Smooth muscle cell of the brain vasculature (primary cell): ENCODE measurements at regions not wholly inside any gene's neighbourhood (a gene's known extent, or its start where the extent isn't known, plus 50 kb on each side); places are given as distances from the start of the nearest gene placed in this dataset.

Experiments
- DNase-seq: peaks from one replicate; pipeline ENCODE4 v3.0.0-alpha.2; 2012; ENCODE audit warnings: low read depth, low spot score

DNA sequence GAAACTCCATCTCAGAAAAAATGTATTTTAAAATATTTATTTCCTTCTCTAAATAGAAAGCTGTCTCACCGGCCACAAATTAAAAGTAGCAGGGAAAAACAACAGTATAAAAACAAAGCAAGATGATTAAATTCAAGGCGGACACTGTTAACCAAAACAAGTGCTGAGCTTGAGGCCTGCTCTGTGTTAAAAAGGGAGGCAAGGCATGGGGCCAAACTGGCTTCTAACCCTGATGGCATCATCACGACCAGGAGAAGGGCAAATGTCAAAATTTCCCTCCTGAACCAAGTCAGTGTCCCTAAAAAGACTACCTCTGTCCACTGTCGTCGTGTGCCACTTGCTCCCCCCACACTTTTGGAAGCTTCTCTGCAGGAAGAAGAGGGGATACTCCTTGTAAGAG is 116.1 kb downstream of the MSX2 start:
- no peak for DNase-seq

GRCh38 chr5:174839196-174839595 is 114.8 kb downstream of the MSX2 start:
- no peak for DNase-seq

DNA sequence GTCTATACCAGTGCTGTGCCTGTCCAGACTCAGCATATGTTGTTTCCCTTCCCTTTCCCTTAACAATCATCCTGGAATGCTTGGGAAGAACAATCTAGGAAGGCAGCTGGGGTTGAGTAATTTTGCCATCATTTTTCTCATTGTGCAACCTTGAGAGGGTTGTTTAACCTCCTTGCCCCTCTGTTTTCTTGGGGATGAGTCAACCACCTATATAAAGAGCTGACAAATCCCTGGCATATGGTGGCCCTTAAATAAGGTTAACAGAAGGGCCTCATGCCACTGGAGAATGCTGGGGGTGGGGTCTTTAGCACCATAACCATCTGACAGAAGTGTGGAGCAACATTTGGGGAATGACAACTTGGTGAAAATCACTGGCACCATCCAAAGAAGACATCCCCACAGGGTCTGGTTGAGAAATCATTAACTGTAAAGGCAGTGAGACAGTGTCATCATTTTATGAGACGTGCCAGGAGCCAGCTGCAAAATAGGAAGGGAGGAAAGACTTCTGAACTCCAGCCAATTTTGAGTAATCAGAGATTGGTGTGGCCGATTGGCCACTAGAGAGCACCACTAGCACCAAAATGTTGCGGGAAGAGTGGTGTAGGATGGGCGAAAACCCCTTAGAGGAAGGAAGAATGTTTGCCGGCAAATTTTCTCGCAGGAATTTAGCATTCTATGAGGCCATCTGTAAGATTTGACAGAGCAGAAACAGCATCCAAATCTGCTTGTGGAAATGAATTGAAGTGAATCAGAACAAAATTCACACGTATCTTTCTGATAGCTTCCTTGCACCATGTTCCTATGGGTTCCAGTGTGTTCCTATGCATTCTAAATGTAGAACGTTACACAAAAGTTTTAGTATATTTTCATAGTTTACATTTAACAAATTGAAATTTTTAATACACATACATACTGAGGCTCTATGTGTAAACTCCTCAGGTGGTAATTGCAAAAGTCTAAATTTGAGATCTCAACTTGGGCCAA is 113.8 kb downstream of the MSX2 start:
- DNase-seq: no peak

DNA sequence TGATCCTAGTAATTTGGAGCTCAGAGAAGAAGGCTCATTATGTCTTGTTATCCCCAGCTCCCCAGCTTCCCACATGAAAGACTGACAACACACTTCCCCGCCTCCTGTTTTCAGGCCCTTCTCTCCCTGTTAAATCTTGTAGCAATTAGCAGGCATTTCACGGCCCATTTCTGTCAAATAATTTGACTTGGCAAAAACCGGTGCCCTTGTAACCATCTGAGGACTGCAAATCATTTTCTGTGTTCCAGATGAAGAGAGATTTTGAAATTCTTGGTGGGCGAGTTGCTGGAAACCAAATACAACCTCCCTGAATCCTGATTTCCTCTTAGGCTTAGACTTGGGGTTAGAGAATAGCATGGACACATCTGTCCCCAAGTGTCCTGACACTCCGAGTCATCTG is 109.7 kb downstream of the MSX2 start:
- DNase-seq: no peak

DNA sequence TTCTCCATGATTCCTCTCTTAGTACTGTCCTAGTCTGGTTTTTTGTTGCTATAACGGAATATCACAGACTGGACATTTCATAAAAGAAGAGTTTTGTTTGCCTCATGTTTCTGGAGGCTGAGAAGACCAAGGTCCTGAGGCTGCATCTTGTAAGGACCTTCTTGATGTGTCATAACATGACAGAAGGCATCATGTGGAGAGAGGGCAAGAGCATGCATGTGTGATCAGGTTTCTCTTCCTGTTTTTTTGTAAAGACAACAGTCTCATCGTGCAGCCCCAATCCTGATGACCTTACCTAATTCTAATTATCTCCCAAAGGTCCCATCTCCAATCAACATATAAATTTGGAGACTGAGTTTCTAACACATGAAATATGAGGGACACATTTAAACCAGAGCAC is 108.4 kb downstream of the MSX2 start:
- no peak for DNase-seq

GRCh38 chr5:174832025-174832424 is 107.6 kb downstream of the MSX2 start:
- DNase-seq: no peak

DNA sequence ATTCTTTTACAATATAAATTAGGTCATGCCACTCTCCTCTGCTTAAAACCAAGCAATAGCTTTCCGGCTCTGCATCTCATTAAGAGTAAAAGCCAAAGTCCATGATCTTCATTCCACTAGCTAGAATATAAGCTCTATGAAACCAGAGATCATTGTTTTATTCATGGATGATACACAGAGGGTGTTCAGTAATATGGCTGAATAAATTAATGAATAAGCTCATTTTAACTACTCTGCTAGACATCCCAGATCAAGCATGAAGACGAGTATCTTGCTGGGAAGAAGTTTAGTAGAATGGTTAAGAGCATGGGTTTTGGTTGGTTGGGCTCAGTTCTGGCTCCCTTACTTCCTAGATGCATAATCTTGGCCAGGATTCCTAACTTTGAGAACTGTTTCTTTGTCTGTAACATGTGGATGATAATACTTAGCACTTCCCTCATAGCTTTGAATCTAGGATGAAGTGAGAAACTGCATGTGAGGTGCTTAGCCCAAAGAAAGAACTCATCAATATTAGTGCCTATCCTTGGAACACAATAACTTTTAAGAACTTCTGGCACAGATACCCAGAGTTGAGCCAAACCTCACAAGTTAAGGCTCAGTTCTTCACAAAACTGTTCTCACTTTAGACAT is 106.8 kb downstream of the MSX2 start:
- no peak for DNase-seq

DNA sequence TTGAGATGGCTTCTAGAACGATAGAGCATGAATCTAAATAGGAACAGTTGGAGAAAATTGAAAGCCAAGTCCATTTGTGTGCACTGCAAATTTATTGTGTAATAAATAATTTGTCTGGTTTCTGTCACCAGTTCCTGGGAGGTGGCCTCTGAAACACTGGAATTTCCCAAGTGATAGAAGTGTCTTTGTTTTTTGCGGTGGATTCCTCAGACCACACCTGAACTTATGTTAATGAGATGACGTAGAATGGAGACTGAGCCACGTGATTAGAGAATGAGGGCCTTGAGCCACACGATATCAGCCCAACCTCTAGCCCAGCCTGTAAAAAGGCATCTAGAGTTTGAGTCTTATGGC is 105.1 kb downstream of the MSX2 start:
- DNase-seq: no peak

DNA sequence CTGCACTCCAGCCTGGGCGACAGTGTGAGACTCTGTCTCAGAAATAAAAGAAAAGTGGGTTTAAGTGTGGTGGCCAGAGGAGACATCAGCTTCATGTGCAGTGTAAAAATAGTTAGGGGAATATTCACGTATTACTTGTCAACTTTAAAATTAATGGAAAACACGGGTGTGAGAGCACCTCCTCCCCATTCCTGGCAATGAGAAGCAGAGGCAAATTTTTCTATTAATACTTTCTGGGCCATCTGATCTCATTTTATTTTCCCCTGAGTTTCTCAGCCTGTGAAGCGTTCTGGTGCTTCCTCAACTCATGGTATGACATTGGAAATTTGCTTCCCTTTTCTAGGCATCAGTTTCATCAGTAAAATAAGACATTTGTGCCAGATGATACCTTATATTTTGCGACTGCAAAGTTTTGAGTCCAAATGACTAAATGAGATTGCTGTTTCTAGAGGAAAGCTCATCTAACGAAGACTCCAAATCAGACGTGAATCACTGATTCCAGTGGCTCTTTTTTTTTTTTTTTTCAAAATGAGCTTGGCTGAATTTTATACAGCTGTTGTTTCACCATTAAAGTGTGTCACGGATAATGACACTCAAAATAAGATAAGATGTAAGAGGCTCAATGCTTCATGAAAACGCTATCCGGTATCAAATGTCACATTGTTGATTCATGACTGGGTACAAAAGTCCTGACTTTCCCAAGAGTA is 104.6 kb downstream of the MSX2 start:
- DNase-seq: no peak

DNA sequence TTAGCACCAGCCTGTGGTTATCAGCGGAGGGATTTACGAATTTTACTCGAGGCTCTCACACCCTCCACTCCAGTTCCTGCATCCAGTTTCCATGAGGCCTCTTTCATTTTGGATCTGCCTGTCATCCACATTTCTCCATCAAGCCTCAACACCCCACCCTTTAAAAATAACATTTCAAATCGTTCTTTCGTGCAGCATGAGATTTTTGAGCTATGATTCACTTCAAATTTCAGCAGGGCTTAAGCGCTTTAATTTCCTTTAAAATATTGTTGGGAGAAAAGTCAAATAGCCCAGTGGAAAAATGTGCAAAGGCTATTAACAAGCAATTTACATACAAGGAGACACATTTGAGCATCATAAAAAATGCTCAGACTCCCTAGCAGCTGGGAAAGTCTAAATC is 103.2 kb downstream of the MSX2 start:
- DNase-seq: no peak

- no peak for DNase-seq
Observed at GRCh38 chr5:174825587-174825986, 101.2 kb downstream of the MSX2 start.

DNA sequence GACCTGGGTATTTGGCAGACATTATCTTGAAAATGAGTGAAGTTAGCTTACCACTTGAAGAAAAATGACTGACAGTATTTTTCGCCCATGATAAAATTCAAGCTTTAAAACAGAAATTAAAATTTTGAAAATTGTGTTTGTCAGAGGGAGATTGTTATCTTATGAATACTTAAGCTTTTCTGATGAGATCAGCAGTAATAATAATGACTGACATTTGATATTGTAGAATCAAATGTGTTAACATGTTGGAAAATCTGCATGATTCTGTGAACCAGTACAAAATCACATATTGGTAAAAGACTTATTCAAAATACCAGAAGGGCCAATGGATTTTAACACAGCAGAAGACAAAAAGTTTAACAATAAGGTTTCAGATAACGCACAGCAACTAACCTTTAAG is 94.0 kb downstream of the MSX2 start:
- no peak for DNase-seq

DNA sequence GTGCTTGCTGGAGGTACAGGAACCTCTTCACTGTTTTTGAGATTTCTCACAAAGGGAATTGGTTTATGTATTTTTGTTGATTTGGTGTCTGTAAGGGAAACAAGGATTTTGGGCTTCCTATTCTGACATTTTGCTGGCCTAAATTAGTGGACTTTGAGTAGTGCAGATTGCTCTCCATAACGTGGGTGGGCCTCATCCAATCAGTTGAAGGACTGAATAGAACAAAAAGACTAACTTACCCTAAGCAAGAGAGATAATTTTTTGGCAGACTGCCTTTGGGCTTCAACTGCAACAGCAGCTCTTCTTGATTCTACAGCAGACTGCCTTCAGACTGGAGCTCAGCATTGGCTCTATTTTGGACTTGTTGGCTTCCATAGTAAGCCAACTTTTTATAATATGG is 93.2 kb downstream of the MSX2 start:
- no peak for DNase-seq

DNA sequence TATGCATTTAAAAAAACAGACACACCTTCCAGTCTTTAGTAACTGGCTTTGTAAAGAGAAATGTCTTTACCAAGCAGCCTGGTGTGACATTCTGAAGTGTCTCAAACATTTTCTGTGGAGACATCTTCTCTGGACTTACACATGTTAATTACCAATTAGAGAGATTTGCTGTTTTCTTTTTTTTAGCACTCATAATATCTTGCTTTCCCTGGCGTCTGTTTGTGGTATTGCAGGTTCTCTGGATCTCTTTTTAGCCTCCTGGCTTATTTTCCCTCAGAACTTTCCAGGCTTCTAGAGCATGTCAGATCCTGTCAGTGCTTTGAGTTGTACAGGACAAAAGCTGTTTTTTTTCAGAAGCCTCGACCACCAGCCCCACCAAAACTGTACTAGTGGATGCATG is 92.5 kb downstream of the MSX2 start:
- DNase-seq: no peak

- no peak for DNase-seq
Observed at GRCh38 chr5:174811438-174811837, 87.1 kb downstream of the MSX2 start.

- no peak for DNase-seq
Observed at GRCh38 chr5:174810796-174811195, 86.4 kb downstream of the MSX2 start.

GRCh38 chr5:174807471-174807870 is 83.1 kb downstream of the MSX2 start:
- no peak for DNase-seq

GRCh38 chr5:174806729-174807128 is 82.3 kb downstream of the MSX2 start:
- no peak for DNase-seq

DNA sequence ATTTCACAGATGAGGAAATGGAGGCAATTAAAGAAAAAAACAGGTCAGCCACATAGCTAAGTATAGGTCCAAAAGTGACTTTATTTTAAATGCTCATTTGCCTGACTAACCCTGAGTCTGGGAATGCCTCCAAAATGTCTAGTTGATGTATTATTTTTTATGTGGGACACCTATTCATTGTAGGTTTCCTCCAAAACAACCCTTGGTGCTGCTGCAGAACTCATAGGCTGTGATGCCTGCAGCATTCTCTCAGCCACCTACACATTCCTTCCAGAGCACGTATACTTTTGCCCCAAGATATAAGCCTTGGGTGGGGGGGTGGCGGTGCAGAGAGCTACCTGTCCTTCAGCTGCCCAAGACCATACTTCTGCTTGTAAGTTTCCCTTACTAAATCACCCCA is 77.4 kb downstream of the MSX2 start:
- DNase-seq: no peak

GRCh38 chr5:174800435-174800834 is 76.1 kb downstream of the MSX2 start:
- DNase-seq: no peak

DNA sequence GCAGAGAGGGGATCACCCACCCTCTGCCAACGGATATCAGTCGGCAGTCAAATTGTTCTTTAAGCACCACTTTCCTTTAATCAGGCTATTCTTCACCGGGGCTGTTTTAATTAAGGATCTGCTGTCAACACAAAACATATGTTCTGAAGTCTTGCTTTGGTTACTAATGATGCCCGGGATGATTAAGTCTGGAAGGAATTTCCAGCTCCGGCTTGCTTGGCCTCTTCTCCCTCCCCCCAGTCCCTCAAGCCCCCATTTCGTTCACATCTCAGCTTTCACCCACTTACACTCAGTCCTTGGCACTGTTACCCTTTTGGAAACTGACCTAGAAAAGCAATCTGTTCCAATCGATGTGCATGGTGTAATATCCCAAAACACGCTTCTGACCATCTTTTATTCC is 74.7 kb downstream of the MSX2 start:
- DNase-seq: no peak

DNA sequence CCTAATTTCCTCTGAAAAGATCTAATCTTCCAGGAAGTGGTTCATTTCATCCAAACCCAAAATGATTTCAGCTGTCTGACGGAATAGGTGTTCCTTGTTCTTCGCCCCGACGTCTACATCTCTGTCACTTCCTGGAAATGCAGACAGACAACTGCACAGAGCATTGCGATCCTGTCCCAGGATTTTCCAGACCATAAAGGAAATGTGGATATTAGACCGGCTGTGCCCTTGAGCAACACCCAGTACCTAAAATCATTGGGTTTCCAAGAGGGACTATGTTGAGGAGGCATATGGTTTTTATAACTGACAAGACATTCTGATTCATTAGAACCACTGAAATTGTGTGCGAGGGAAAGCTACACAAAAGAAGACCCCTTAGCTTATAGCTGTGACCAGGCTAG is 74.2 kb downstream of the MSX2 start:
- DNase-seq: no peak
